ENCODE measurements at regions not wholly inside any gene's neighbourhood (a gene's known extent, or its start where the extent isn't known, plus 50 kb on each side); places are given as distances from the start of the nearest gene placed in this dataset.
"Not testable (repeated sequence)": the region's sequence is repeated elsewhere in the genome, so short reads cannot be mapped to it uniquely, and the experiment has no call there.

GRCh38 chr3:177705976-177706823 is 508.9 kb upstream of the TBL1XR1 start:
- no peak overlapping the region for H3K9ac ChIP-seq (ENCODE audit: low read length)
- H3K36me3 ChIP-seq (replicated peaks in 1 of 2; ENCODE audit: control extremely low read depth in 1 of 2, control insufficient read depth in 1 of 2, extremely low read depth in 1 of 2, insufficient read depth in 2 of 2, low read length in 1 of 2): no peaks in the 10 kb centered on the region
- ATAC-seq (ENCODE audit: low read depth): no peak
- H3K27me3 ChIP-seq (replicated peaks in 1 of 4; ENCODE audit: control extremely low read depth in 1 of 4, control insufficient read depth in 3 of 4, insufficient read depth in 4 of 4, low read length in 3 of 4): no peaks in the 10 kb centered on the region
- Mint-ChIP-seq H3K27ac (no peak overlapping the region), H3K9me3 (ENCODE audit: insufficient read depth) (no peaks in the 10 kb centered on the region), H3K27me3 (no peaks in the 10 kb centered on the region), H3K4me1 (no peaks in the 10 kb centered on the region), H3K4me3 (no peak overlapping the region)
- TF ChIP-seq EZH2 (IDR thresholded peaks at IDR 0.05; ENCODE audit: borderline replicate concordance, insufficient read depth, low read depth, low read length, poor library complexity, severe bottlenecking) (no peak), CTCF (IDR thresholded peaks at IDR 0.05) (no peak)
- intact Hi-C loops (cut with micrococcal nuclease): no loop called here
- no peak overlapping the region for H2AFZ ChIP-seq (ENCODE audit: insufficient read depth, low read depth, low read length, poor library complexity, severe bottlenecking)
- H3K27ac ChIP-seq (ENCODE audit: low read length in 2 of 2): no peak overlapping the region
- H3K4me1 ChIP-seq (ENCODE audit: control insufficient read depth in 2 of 2, insufficient read depth in 2 of 2, low read length in 2 of 2): no peaks in the 10 kb centered on the region
- no peaks in the 10 kb centered on the region for H3K9me3 ChIP-seq (ENCODE audit: control extremely low read depth in 1 of 3, control insufficient read depth in 2 of 3, insufficient read depth in 1 of 3, low read length in 2 of 3)
- no peaks in the 10 kb centered on the region for H4K20me1 ChIP-seq (ENCODE audit: control insufficient read depth, insufficient read depth, low read length, poor library complexity, severe bottlenecking)
- no peaks in the 10 kb centered on the region for H3K79me2 ChIP-seq (ENCODE audit: control insufficient read depth, insufficient read depth, low read length)
- H3K4me2 ChIP-seq (replicated peaks; ENCODE audit: low read depth, low read length, poor library complexity, severe bottlenecking): no peak overlapping the region
- no peak for DNase-seq
- no peak overlapping the region for H3K4me3 ChIP-seq (ENCODE audit: control extremely low read depth in 1 of 5, extremely low read depth in 1 of 5, insufficient read depth in 1 of 5, low read depth in 2 of 5, low read length in 4 of 5)
- 83% methylated on average over 2 of the region's 4 CpGs for WGBS (ENCODE audit: insufficient coverage)
- ChIA-PET POLR2A (no interaction called here), CTCF (no interaction called here)

- H4K20me1 ChIP-seq (ENCODE audit: control insufficient read depth, insufficient read depth, low read length, poor library complexity, severe bottlenecking); H3K79me2 ChIP-seq (ENCODE audit: control insufficient read depth, insufficient read depth, low read length); H3K9ac ChIP-seq (ENCODE audit: low read length); H3K4me1 Mint-ChIP-seq; intact Hi-C loops (cut with micrococcal nuclease); H3K27ac ChIP-seq (ENCODE audit: low read length in 2 of 2); DNase-seq; H3K4me3 ChIP-seq (ENCODE audit: control extremely low read depth in 1 of 5, extremely low read depth in 1 of 5, insufficient read depth in 1 of 5, low read depth in 2 of 5, low read length in 4 of 5); H3K9me3 Mint-ChIP-seq (ENCODE audit: insufficient read depth); H2AFZ ChIP-seq (ENCODE audit: insufficient read depth, low read depth, low read length, poor library complexity, severe bottlenecking); H3K4me1 ChIP-seq (ENCODE audit: control insufficient read depth in 2 of 2, insufficient read depth in 2 of 2, low read length in 2 of 2); H3K27me3 Mint-ChIP-seq; CTCF ChIA-PET; H3K4me2 ChIP-seq (replicated peaks; ENCODE audit: low read depth, low read length, poor library complexity, severe bottlenecking); H3K27ac Mint-ChIP-seq; H3K27me3 ChIP-seq (replicated peaks in 1 of 4; ENCODE audit: control extremely low read depth in 1 of 4, control insufficient read depth in 3 of 4, insufficient read depth in 4 of 4, low read length in 3 of 4); POLR2A ChIA-PET; ATAC-seq (ENCODE audit: low read depth); H3K4me3 Mint-ChIP-seq; H3K9me3 ChIP-seq (ENCODE audit: control extremely low read depth in 1 of 3, control insufficient read depth in 2 of 3, insufficient read depth in 1 of 3, low read length in 2 of 3); H3K36me3 ChIP-seq (replicated peaks in 1 of 2; ENCODE audit: control extremely low read depth in 1 of 2, control insufficient read depth in 1 of 2, extremely low read depth in 1 of 2, insufficient read depth in 2 of 2, low read length in 1 of 2): not testable (repeated sequence)
- WGBS (ENCODE audit: insufficient coverage): 94% methylated on average over 3 of the region's 7 CpGs
These were observed 512.2 kb upstream of the TBL1XR1 start for GRCh38 chr3:177709470-177709869.
